8988T (cell line): ENCODE measurements at regions not wholly inside any gene's neighbourhood (a gene's known extent, or its start where the extent isn't known, plus 50 kb on each side); places are given as distances from the start of the nearest gene placed in this dataset.
A peak's percentile ranks its signal among the peaks of the same experiment; 100 is the strongest.
"Not testable (repeated sequence)": the region's sequence is repeated elsewhere in the genome, so short reads cannot be mapped to it uniquely, and the experiment has no call there.

ENCODE experiments used
- DNase-seq: peaks from one replicate; pipeline ENCODE4 v3.0.0; 2011

- no peak for DNase-seq
Measured at GRCh38 chr3:107124885-107125284, 252.4 kb upstream of the CCDC54 start.

GRCh38 chr3:107128946-107129345 lies 248.3 kb upstream of the CCDC54 start:
- no peak for DNase-seq

- DNase-seq = no peak
Measured at GRCh38 chr3:107130089-107130700, 247.0 kb upstream of the CCDC54 start.

GRCh38 chr3:107132674-107133073 lies 244.6 kb upstream of the CCDC54 start:
- no peak for DNase-seq

GRCh38 chr3:107133891-107134290 lies 243.3 kb upstream of the CCDC54 start:
- DNase-seq = no peak

GRCh38 chr3:107142171-107142570 lies 235.1 kb upstream of the CCDC54 start:
- DNase-seq = no peak

GRCh38 chr3:107142786-107143575 lies 234.3 kb upstream of the CCDC54 start:
- no peak for DNase-seq

GRCh38 chr3:107150675-107151074 lies 226.6 kb upstream of the CCDC54 start:
- no peak for DNase-seq

GRCh38 chr3:107153981-107154380 lies 223.3 kb upstream of the CCDC54 start:
- DNase-seq = no peak

GRCh38 chr3:107172411-107172810 lies 204.8 kb upstream of the CCDC54 start:
- DNase-seq = no peak

- DNase-seq = no peak
Measured at GRCh38 chr3:107184375-107184774, 192.9 kb upstream of the CCDC54 start.

- no peak for DNase-seq
Measured at GRCh38 chr3:107188262-107188661, 189.0 kb upstream of the CCDC54 start.

- DNase-seq = no peak
Measured at GRCh38 chr3:107189158-107189791, 188.0 kb upstream of the CCDC54 start.

- no peak for DNase-seq
Measured at GRCh38 chr3:107193116-107193515, 184.1 kb upstream of the CCDC54 start.

- DNase-seq = no peak
Measured at GRCh38 chr3:107198581-107199181, 178.6 kb upstream of the CCDC54 start.

- no peak for DNase-seq
Measured at GRCh38 chr3:107201146-107201545, 176.1 kb upstream of the CCDC54 start.

- not testable (repeated sequence) for DNase-seq
Measured at GRCh38 chr3:107202885-107203284, 174.4 kb upstream of the CCDC54 start.

- no peak for DNase-seq
Measured at GRCh38 chr3:107204121-107204520, 173.1 kb upstream of the CCDC54 start.

GRCh38 chr3:107205358-107205757 lies 171.9 kb upstream of the CCDC54 start:
- DNase-seq = no peak

GRCh38 chr3:107206141-107206540 lies 171.1 kb upstream of the CCDC54 start:
- DNase-seq = peak; percentile 13

GRCh38 chr3:107206945-107207344 lies 170.3 kb upstream of the CCDC54 start:
- no peak for DNase-seq

GRCh38 chr3:107208100-107208499 lies 169.1 kb upstream of the CCDC54 start:
- no peak for DNase-seq

GRCh38 chr3:107208796-107209195 lies 168.4 kb upstream of the CCDC54 start:
- no peak for DNase-seq
